Natural killer cell (primary cell): ENCODE measurements at regions not wholly inside any gene's neighbourhood (a gene's known extent, or its start where the extent isn't known, plus 50 kb on each side); places are given as distances from the start of the nearest gene placed in this dataset.

Experiments used
- ATAC-seq, 3 donors: fragments of 150-1000 bp in 2 of 3; fragments of 200-7000 bp in 1 of 3; cut with Tn5 transposase; 1 replicate in 1 of 3; 2 replicates in 2 of 3; pipeline ENCODE4 v1.10.0; 2021; ENCODE audit warnings: mild to moderate bottlenecking in 2 of 3, moderate library complexity in 2 of 3
- DNase-seq, 2 donors: peaks; one replicate each; pipeline versions ENCODE4 v3.0.0 to v3.0.0-alpha.2; 2013 to 2021; ENCODE audit warnings: mixed read lengths in 1 of 2
- H3K27ac ChIP-seq: one replicate; pipeline ENCODE4 v1.5.1; 2013; ENCODE audit warnings: mild to moderate bottlenecking, low read length
- H3K27me3 ChIP-seq: one replicate; pipeline ENCODE4 v1.6.1; 2013; ENCODE audit warnings: low read length; ENCODE audit not compliant: control insufficient read depth, insufficient read depth
- H3K36me3 ChIP-seq: one replicate; pipeline ENCODE4 v1.6.1; 2013; ENCODE audit warnings: low read length; ENCODE audit not compliant: control insufficient read depth, insufficient read depth
- H3K4me1 ChIP-seq: one replicate; pipeline ENCODE4 v1.6.1; 2013; ENCODE audit warnings: low read length; ENCODE audit not compliant: control insufficient read depth, insufficient read depth
- H3K4me3 ChIP-seq: one replicate; pipeline ENCODE4 v1.5.1; 2013; ENCODE audit warnings: low read length
- H3K9me3 ChIP-seq: one replicate; pipeline ENCODE4 v1.6.1; 2013; ENCODE audit warnings: low read length; ENCODE audit not compliant: control insufficient read depth, insufficient read depth
- H3K27ac Mint-ChIP-seq, 2 donors: one replicate each; pipeline ENCODE4 v1.8.0; 2022; ENCODE audit warnings: mild to moderate bottlenecking in 2 of 2, mixed read lengths in 2 of 2, moderate library complexity in 1 of 2
- H3K27me3 Mint-ChIP-seq, 2 donors: one replicate each; pipeline ENCODE4 v1.8.0; 2022; ENCODE audit warnings: low read depth in 2 of 2, mixed read lengths in 2 of 2
- H3K36me3 Mint-ChIP-seq: one replicate; pipeline ENCODE4 v1.8.0; 2022; ENCODE audit warnings: mixed read lengths
- H3K4me1 Mint-ChIP-seq, 2 donors: one replicate each; pipeline ENCODE4 v1.8.0; 2022; ENCODE audit warnings: mixed read lengths in 2 of 2
- H3K4me3 Mint-ChIP-seq: one replicate; pipeline ENCODE4 v1.8.0; 2022; ENCODE audit warnings: mild to moderate bottlenecking, moderate library complexity, mixed read lengths
- H3K9me3 Mint-ChIP-seq, 2 donors: one replicate each; pipeline ENCODE4 v1.8.0; 2022; ENCODE audit warnings: mixed read lengths in 2 of 2
- CTCF ChIP-seq: fragments of 200-600 bp; IDR thresholded peaks from one replicate; pipeline ENCODE4 v1.8.0; 2022; ENCODE audit warnings: antibody characterized with exemption
- WGBS: methylation state at CpG from one replicate; pipeline ENCODE4 v1.1.7; 2013; ENCODE audit warnings: missing lambda C conversion rate; ENCODE audit not compliant: insufficient coverage; 5-methylcytosine and 5-hydroxymethylcytosine counted together
- intact Hi-C: fragments of 100-400 bp; cut with micrococcal nuclease; formaldehyde crosslinking; loops from one replicate; pipeline ENCODE4 v1.14.2; 2022

DNA sequence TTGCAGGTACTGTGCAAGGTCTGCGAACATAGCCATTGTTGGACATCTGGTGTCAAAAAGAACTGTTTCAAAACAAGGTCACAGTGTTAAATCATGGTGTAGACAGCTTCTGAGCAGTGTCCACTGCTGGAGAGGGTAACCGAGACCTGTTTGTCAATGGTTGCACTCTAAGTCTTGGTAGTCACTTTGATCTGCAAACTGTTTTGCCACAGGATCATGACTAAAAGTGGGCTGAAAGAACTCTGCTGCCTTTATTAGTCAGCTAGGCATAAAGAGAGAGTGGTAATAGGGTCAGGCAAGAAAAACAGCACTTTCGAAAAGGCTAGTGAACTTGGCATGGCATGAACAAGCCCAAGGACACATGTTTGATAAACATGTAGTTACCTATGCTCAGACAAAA is 552.3 kb upstream of the CITED2 start:
- ATAC-seq (no peak), DNase-seq (no peak)
- Histone ChIP-seq H3K27ac (no peak overlapping the region), H3K36me3 (no peaks in the 10 kb centered on the region), H3K4me3 (no peak overlapping the region), H3K4me1 (no peaks in the 10 kb centered on the region), H3K27me3 (no peaks in the 10 kb centered on the region), H3K9me3 (no peaks in the 10 kb centered on the region)
- WGBS, result 78% methylated on average over 3 of the region's 3 CpGs
- no peaks in the 10 kb centered on the region for H3K4me1 Mint-ChIP-seq
- intact Hi-C loops, result no loop called here
- H3K27ac Mint-ChIP-seq, result no peak overlapping the region
- no peak for TF ChIP-seq CTCF
- H3K4me3 Mint-ChIP-seq, result no peak overlapping the region
- no peaks in the 10 kb centered on the region for H3K9me3 Mint-ChIP-seq
- H3K36me3 Mint-ChIP-seq, result no peaks in the 10 kb centered on the region
- H3K27me3 Mint-ChIP-seq, result no peaks in the 10 kb centered on the region

DNA sequence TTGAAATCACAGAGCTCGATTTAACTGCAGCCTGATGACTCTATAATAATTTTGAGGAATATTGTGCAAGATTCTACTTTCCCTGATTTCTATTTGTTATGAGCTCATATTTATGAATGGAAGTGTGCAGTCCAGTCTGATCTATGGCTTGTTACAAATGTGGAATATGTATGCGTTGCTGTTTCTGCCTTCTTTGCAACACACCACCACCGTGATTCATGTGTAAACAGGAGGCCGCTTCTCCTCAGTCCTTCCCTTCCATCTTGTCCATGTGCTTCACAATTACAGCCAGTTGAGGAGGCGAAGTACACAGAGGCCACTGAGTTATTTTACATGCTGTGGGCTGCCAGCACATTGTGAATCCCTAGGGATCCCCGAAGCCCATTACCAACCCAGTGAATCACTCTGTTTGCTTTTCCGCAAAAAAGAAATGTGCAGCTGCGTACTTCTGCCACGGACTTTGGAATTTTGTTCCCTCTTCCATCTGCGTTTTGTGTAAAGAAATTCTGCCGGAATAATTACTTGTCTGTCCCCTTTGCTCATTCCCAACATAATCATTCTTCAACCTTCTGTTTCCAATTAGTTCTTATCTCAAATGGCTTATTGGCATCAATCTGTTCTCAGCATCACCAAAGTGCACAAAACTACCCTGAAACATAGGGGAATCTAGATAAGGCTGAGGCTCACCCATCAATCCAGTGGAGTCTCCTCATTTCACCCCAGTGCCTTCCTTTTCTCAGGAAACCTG is 551.6 kb upstream of the CITED2 start:
- Histone ChIP-seq H3K27ac (no peak overlapping the region), H3K9me3 (no peaks in the 10 kb centered on the region), H3K27me3 (no peaks in the 10 kb centered on the region), H3K36me3 (no peaks in the 10 kb centered on the region), H3K4me3 (no peak overlapping the region), H3K4me1 (no peaks in the 10 kb centered on the region)
- Mint-ChIP-seq H3K27me3 (peaks cover 0 to 6% of the 10 kb centered on the region in 2 donors), H3K27ac (no peak overlapping the region), H3K9me3 (no peaks in the 10 kb centered on the region), H3K4me1 (no peaks in the 10 kb centered on the region), H3K36me3 (no peaks in the 10 kb centered on the region), H3K4me3 (no peak overlapping the region)
- 88% methylated on average over 10 of the region's 11 CpGs for whole genome bisulfite sequencing
- ATAC-seq (no peak), DNase-seq (no peak)
- TF ChIP-seq CTCF, result no peak
- intact Hi-C loops, result no loop called here

GRCh38 chr6:139923964-139924475 is 549.6 kb upstream of the CITED2 start:
- Histone ChIP-seq H3K9me3 (no peaks in the 10 kb centered on the region), H3K36me3 (no peaks in the 10 kb centered on the region), H3K4me3 (no peak overlapping the region), H3K27ac (no peak overlapping the region), H3K27me3 (no peaks in the 10 kb centered on the region), H3K4me1 (no peaks in the 10 kb centered on the region)
- no peak for ATAC-seq
- Mint-ChIP-seq H3K4me3 (no peak overlapping the region), H3K9me3 (no peaks in the 10 kb centered on the region), H3K27ac (no peak overlapping the region), H3K36me3 (no peaks in the 10 kb centered on the region), H3K4me1 (peaks cover 0 to 5% of the 10 kb centered on the region in 2 donors), H3K27me3 (peaks cover 0 to 18% of the 10 kb centered on the region in 2 donors)
- intact Hi-C loops, result no loop called here
- no peak for TF ChIP-seq CTCF
- no peak for DNase-seq
- WGBS, result 93% methylated on average over 5 of the region's 5 CpGs

DNA sequence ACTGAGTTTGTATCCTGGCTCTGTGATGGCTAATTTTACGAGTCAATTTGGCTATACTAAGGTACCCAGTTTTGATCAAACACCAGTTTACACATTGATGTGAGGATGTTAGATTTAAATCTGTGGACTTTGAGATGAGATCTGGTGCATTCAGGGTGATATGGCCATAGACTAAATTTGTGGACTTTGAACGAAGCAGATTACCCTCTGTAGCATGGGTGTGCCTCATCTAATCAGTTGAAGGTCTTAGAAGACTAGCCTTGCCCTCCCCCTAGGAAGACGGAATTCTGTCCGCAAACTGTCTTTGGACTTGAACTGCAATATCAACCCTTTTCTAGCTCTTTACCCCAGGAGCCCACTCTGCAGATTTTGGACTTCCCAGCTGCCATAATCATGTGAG is 547.8 kb upstream of the CITED2 start:
- WGBS, result 90% methylated on average over 4 of the region's 4 CpGs
- Histone ChIP-seq H3K36me3 (no peaks in the 10 kb centered on the region), H3K27ac (no peak overlapping the region), H3K4me1 (no peaks in the 10 kb centered on the region), H3K4me3 (no peak overlapping the region), H3K9me3 (no peaks in the 10 kb centered on the region), H3K27me3 (no peaks in the 10 kb centered on the region)
- Mint-ChIP-seq H3K36me3 (no peaks in the 10 kb centered on the region), H3K9me3 (no peaks in the 10 kb centered on the region), H3K27me3 (peaks cover 3 to 18% of the 10 kb centered on the region in 2 donors), H3K4me3 (no peak overlapping the region), H3K27ac (no peak overlapping the region), H3K4me1 (peaks cover 0 to 5% of the 10 kb centered on the region in 2 donors)
- DNase-seq (no peak), ATAC-seq (no peak)
- TF ChIP-seq CTCF, result no peak
- intact Hi-C loops, result no loop called here
